ENCODE measurements at regions not wholly inside any gene's neighbourhood (a gene's known extent, or its start where the extent isn't known, plus 50 kb on each side); places are given as distances from the start of the nearest gene placed in this dataset.
"Not testable (repeated sequence)": the region's sequence is repeated elsewhere in the genome, so short reads cannot be mapped to it uniquely, and the experiment has no call there.

- no peak for DNase-seq
Observed at GRCh38 chrX:63458981-63459380, 107.8 kb upstream of the SPIN4 start.

GRCh38 chrX:63453571-63453970 is 102.4 kb upstream of the SPIN4 start:
- DNase-seq, result no peak

GRCh38 chrX:63441717-63442116 is 90.6 kb upstream of the SPIN4 start:
- no peak for DNase-seq

GRCh38 chrX:63439580-63439979 is 88.4 kb upstream of the SPIN4 start:
- DNase-seq, result no peak

- no peak for DNase-seq
Observed at GRCh38 chrX:63436865-63437264, 85.7 kb upstream of the SPIN4 start.

GRCh38 chrX:63434665-63435064 is 83.5 kb upstream of the SPIN4 start:
- DNase-seq, result no peak

- DNase-seq, result no peak
Observed at GRCh38 chrX:63434206-63434605, 83.1 kb upstream of the SPIN4 start.

GRCh38 chrX:63430026-63430425 is 78.9 kb upstream of the SPIN4 start:
- no peak for DNase-seq

GRCh38 chrX:63428348-63428747 is 77.2 kb upstream of the SPIN4 start:
- no peak for DNase-seq

- DNase-seq, result no peak
Observed at GRCh38 chrX:63426519-63426918, 75.4 kb upstream of the SPIN4 start.

GRCh38 chrX:63424063-63424462 is 72.9 kb upstream of the SPIN4 start:
- DNase-seq, result no peak

GRCh38 chrX:63421411-63421810 is 70.3 kb upstream of the SPIN4 start:
- DNase-seq, result no peak

GRCh38 chrX:63418211-63418610 is 67.1 kb upstream of the SPIN4 start:
- DNase-seq, result no peak

GRCh38 chrX:63417649-63418048 is 66.5 kb upstream of the SPIN4 start:
- no peak for DNase-seq

- not testable (repeated sequence) for DNase-seq
Observed at GRCh38 chrX:63409934-63410333, 58.8 kb upstream of the SPIN4 start.

- DNase-seq, result no peak
Observed at GRCh38 chrX:63408050-63408449, 56.9 kb upstream of the SPIN4 start.

- no peak for DNase-seq
Observed at GRCh38 chrX:63404332-63404731, 53.2 kb upstream of the SPIN4 start.

GRCh38 chrX:63402106-63402505 is 51.0 kb upstream of the SPIN4 start:
- no peak for DNase-seq

Data from femur (tissue), 1 donor.